GM10266 (cell line): ENCODE measurements at regions not wholly inside any gene's neighbourhood (a gene's known extent, or its start where the extent isn't known, plus 50 kb on each side); places are given as distances from the start of the nearest gene placed in this dataset.

Source experiments
- DNase-seq: peaks from one replicate; pipeline ENCODE4 v3.0.0; 2012; ENCODE audit errors: extremely low spot score
- CTCF ChIP-seq: IDR thresholded peaks from 2 replicates; pipeline ENCODE4 v1.5.1; 2012; ENCODE audit warnings: mild to moderate bottlenecking, low read depth; ENCODE audit not compliant: control insufficient read depth, insufficient read depth; ENCODE audit errors: missing control alignments

- TF ChIP-seq CTCF: no peak
- DNase-seq: no peak
These were observed 135.7 kb upstream of the RUNX3 start for GRCh38 chr1:25065795-25066238.

GRCh38 chr1:25065321-25065721, 135.2 kb upstream of the RUNX3 start:
- DNase-seq: no peak
- TF ChIP-seq CTCF: no peak

GRCh38 chr1:25064465-25065240, 134.6 kb upstream of the RUNX3 start:
- no peak for TF ChIP-seq CTCF
- DNase-seq: no peak

- TF ChIP-seq CTCF: no peak
- no peak for DNase-seq
These were observed 133.7 kb upstream of the RUNX3 start for GRCh38 chr1:25063591-25064416.

GRCh38 chr1:25062621-25063255, 132.7 kb upstream of the RUNX3 start:
- no peak for TF ChIP-seq CTCF
- no peak for DNase-seq

- no peak for TF ChIP-seq CTCF
- no peak for DNase-seq
These were observed 131.4 kb upstream of the RUNX3 start for GRCh38 chr1:25061261-25061995.
